GM19351 (cell line): ENCODE measurements at regions not wholly inside any gene's neighbourhood (a gene's known extent, or its start where the extent isn't known, plus 50 kb on each side); places are given as distances from the start of the nearest gene placed in this dataset.

Experiments
- ATAC-seq: cut with Tn5 transposase; IDR thresholded peaks from one replicate; pipeline ENCODE4 v1.9.1; 2021; ENCODE audit warnings: mild to moderate bottlenecking, moderate library complexity; ENCODE audit not compliant: unreplicated experiment

DNA sequence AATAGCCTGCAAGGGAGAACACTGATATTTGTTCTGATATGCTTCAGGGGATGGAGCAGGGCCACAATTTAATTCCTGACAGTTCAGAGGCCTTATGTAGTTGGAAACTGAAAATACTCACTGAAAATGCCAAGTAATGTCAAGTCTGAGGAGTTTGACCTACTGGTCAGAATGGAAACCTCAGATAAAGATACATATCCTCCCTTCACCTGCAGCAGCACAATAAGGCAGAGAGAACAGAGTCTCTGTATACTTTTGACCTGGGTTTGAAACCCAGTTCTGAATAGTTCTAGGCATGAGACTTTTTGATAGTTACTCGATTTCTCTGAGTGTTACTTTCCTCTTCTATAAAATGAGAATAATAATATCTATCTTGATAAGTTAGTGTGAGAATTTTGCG is 65.8 kb upstream of the TRPC5 start:
- ATAC-seq, result no peak

- peak; percentile 59 for ATAC-seq
These were observed 64.6 kb upstream of the TRPC5 start for GRCh38 chrX:112147206-112147605.

DNA sequence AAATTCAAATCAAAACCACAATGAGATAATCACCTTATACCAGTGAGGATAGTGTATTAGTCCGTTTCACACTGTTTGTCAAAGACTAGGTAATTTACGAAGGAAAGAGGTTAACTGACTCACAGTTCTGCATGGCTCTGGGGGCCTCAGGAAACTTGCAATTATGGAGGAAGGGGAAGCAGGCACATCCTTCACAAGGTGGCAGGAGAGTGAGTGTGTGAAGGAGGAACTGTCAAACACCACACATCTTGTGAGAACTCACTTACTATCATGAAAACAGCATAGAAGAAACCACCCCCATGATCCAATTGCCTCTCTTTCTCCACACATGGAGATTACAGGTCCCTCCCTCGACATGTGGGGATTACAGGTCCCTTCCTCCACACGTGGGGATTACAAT is 54.7 kb upstream of the TRPC5 start:
- no peak for ATAC-seq
